Panc1 (cell line): ENCODE measurements at regions not wholly inside any gene's neighbourhood (a gene's known extent, or its start where the extent isn't known, plus 50 kb on each side); places are given as distances from the start of the nearest gene placed in this dataset.

ENCODE experiments used
- ATAC-seq: fragments of 200-7000 bp; cut with Tn5 transposase; 2 replicates; pipeline ENCODE4 v1.9.1; 2020; ENCODE audit warnings: mild to moderate bottlenecking, moderate library complexity
- BruUV-seq: library from RNA; stranded (reverse); fragments of 400-500 nt; replicated peaks from 2 replicates; lab custom pipeline; 2021; lab: Mats Ljungman, UMichigan
- CTCF ChIA-PET: fragments of 300-600 bp; sonication (Branson Sonifier 250); formaldehyde crosslinking; loops from one replicate; lab custom pipeline; 2022; ENCODE audit warnings: antibody characterized with exemption; lab: Charles Lee
- POLR2A ChIA-PET: fragments of 300-600 bp; sonication (Branson Sonifier 250); formaldehyde crosslinking; loops from one replicate; lab custom pipeline; 2022; ENCODE audit warnings: antibody characterized with exemption; lab: Charles Lee
- DNase-seq: peaks from one replicate; pipeline ENCODE4 v3.0.0-alpha.2; 2010; ENCODE audit warnings: low read depth, low spot score
- H3K27ac ChIP-seq: 2 replicates; pipeline ENCODE4 v1.5.1; 2011; ENCODE audit warnings: mild to moderate bottlenecking, low read length, inconsistent platforms
- H3K27me3 ChIP-seq: fragments of 200-500 bp; sonication (Bioruptor generic); 2 replicates; pipeline ENCODE4 v1.6.0; 2014; ENCODE audit warnings: low read length, inconsistent platforms; ENCODE audit not compliant: control insufficient read depth, insufficient read depth
- H3K36me3 ChIP-seq: fragments of 200-500 bp; sonication (Bioruptor generic); 2 replicates; pipeline ENCODE4 v1.5.1; 2014; ENCODE audit warnings: inconsistent platforms, mild to moderate bottlenecking, low read length, moderate library complexity; ENCODE audit not compliant: control insufficient read depth, insufficient read depth
- H3K4me1 ChIP-seq: 2 replicates; pipeline ENCODE4 v1.5.1; 2011; ENCODE audit warnings: inconsistent platforms, mild to moderate bottlenecking, low read length, moderate library complexity; ENCODE audit not compliant: control insufficient read depth, insufficient read depth
- H3K4me3 ChIP-seq, 2 experiments: 2 replicates each; pipeline ENCODE4 v1.5.1; 2011 to 2012; ENCODE audit warnings: low read depth in 2 of 2, low read length in 2 of 2, mild to moderate bottlenecking in 2 of 2, inconsistent platforms in 1 of 2, moderate library complexity in 1 of 2
- H3K9me3 ChIP-seq: fragments of 200-500 bp; sonication (Bioruptor generic); 2 replicates; pipeline ENCODE4 v1.5.1; 2014; ENCODE audit warnings: low read depth, mild to moderate bottlenecking, inconsistent platforms, low read length, moderate library complexity; ENCODE audit not compliant: control insufficient read depth, insufficient read depth
- POLR2AphosphoS5 ChIP-seq: IDR thresholded peaks from 2 replicates; pipeline ENCODE4 v1.6.1; 2012; ENCODE audit warnings: mild to moderate bottlenecking, low read depth, low read length, moderate library complexity
- REST ChIP-seq, 2 experiments: IDR thresholded peaks; 2 replicates each; pipeline ENCODE4 v1.6.1; 2011 to 2012; ENCODE audit warnings: low read depth in 2 of 2, control low read depth in 1 of 2, low read length in 1 of 2, mild to moderate bottlenecking in 1 of 2, moderate library complexity in 1 of 2; ENCODE audit not compliant: insufficient read depth in 1 of 2
- SIN3A ChIP-seq: IDR thresholded peaks from 2 replicates; pipeline ENCODE4 v1.6.1; 2012; ENCODE audit warnings: low read depth, mild to moderate bottlenecking, low read length, moderate library complexity, borderline replicate concordance; ENCODE audit not compliant: insufficient read depth
- TCF7L2 ChIP-seq: IDR thresholded peaks from 2 replicates; pipeline ENCODE4 v1.6.1; 2011; ENCODE audit warnings: mild to moderate bottlenecking, low read depth, low read length, inconsistent platforms
- in situ Hi-C: cut with HindIII; loops from 2 replicates; pipeline ENCODE4 v1.10.0; 2016; ENCODE audit warnings: low sequenced_read_pairs, low pct_unique_long_range_greater_than_20kb
- intact Hi-C: fragments of 100-400 bp; cut with micrococcal nuclease; formaldehyde crosslinking; loops from one replicate; pipeline ENCODE4 v1.10.0; 2022; ENCODE audit not compliant: unreplicated experiment
- TF ChIP-seq, protein P1 (sequence below): fragments of 450-650 bp; IDR thresholded peaks from 2 replicates; pipeline ENCODE4 v1.5.1; 2017; ENCODE audit warnings: mild to moderate bottlenecking

DNA sequence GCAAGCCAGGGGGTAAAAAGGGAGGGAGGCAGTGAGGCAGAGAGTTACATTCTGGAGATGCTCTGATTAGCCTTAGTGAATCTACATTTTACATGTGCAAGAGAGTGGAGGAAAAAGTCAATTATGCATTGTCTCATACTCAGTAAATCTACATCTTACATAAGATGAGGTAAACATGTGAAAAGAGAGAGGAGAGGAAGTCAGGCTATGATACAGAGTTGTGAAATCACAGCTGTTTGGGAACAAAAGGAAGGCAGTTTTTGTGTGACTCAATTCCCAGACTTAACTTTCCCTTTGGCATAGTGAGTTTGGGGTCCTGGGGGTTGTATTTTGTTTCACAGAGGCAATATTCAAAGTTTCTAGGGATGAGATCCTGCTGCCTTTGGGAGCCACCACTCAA is 67.8 kb downstream of the GP2 start:
- H3K4me3 ChIP-seq, result no peak overlapping the region
- TF ChIP-seq, protein P1, sequence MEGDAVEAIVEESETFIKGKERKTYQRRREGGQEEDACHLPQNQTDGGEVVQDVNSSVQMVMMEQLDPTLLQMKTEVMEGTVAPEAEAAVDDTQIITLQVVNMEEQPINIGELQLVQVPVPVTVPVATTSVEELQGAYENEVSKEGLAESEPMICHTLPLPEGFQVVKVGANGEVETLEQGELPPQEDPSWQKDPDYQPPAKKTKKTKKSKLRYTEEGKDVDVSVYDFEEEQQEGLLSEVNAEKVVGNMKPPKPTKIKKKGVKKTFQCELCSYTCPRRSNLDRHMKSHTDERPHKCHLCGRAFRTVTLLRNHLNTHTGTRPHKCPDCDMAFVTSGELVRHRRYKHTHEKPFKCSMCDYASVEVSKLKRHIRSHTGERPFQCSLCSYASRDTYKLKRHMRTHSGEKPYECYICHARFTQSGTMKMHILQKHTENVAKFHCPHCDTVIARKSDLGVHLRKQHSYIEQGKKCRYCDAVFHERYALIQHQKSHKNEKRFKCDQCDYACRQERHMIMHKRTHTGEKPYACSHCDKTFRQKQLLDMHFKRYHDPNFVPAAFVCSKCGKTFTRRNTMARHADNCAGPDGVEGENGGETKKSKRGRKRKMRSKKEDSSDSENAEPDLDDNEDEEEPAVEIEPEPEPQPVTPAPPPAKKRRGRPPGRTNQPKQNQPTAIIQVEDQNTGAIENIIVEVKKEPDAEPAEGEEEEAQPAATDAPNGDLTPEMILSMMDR, result no peak
- TF ChIP-seq POLR2AphosphoS5 (no peak), SIN3A (no peak), TCF7L2 (no peak), REST (IDR thresholded peaks at IDR 0.05; ENCODE audit: insufficient read depth in 1 of 2, low read depth in 2 of 2, low read length in 1 of 2) (no peak)
- H3K36me3 ChIP-seq, result no peaks in the 10 kb centered on the region
- BruUV-seq, result no TSS peak
- intact Hi-C loops (no loop called here), in situ Hi-C loops (no loop called here)
- CTCF ChIA-PET, result no interaction called here
- no peak for DNase-seq
- H3K27me3 ChIP-seq, result no peaks in the 10 kb centered on the region
- no peak overlapping the region for H3K27ac ChIP-seq
- no peaks in the 10 kb centered on the region for H3K4me1 ChIP-seq
- no peak for ATAC-seq
- H3K9me3 ChIP-seq, result no peaks in the 10 kb centered on the region
- POLR2A ChIA-PET, result no interaction called here

DNA sequence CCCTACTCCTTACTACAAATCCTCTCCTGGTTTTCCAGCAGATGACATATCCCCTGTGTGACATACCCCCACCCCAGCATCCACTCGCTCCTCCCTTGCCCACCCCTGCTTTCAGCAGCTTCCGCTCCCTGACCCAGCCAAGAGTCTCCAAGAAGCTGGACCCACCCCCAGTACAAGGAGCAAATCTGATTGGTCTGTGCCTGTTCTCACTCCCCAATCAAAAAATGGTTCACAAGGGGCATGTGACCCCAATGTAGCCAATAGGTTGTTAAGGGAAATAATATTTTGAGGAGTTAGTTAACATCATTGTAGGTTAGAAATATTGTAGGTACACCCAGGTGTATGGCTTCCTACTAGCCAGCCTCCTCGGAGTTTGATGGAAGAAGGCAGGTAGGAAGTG is 70.1 kb downstream of the GP2 start:
- BruUV-seq, result no TSS peak
- in situ Hi-C loops (no loop called here), intact Hi-C loops (no loop called here)
- Histone ChIP-seq H3K9me3 (no peaks in the 10 kb centered on the region), H3K36me3 (no peaks in the 10 kb centered on the region), H3K27ac (no peak overlapping the region), H3K27me3 (0 out of 2 replicates have a peak, but pooled peaks cover 4% of the 10 kb centered on the region), H3K4me3 (no peak overlapping the region), H3K4me1 (no peaks in the 10 kb centered on the region)
- DNase-seq (no peak), ATAC-seq (no peak)
- ChIA-PET CTCF (no interaction called here), POLR2A (no interaction called here)
- TF ChIP-seq, protein P1, result no peak
- TF ChIP-seq TCF7L2 (no peak), POLR2AphosphoS5 (no peak), SIN3A (no peak), REST (IDR thresholded peaks at IDR 0.05; ENCODE audit: insufficient read depth in 1 of 2, low read depth in 2 of 2, low read length in 1 of 2) (no peak)
